ENCODE measurements at regions not wholly inside any gene's neighbourhood (a gene's known extent, or its start where the extent isn't known, plus 50 kb on each side); places are given as distances from the start of the nearest gene placed in this dataset.

DNA sequence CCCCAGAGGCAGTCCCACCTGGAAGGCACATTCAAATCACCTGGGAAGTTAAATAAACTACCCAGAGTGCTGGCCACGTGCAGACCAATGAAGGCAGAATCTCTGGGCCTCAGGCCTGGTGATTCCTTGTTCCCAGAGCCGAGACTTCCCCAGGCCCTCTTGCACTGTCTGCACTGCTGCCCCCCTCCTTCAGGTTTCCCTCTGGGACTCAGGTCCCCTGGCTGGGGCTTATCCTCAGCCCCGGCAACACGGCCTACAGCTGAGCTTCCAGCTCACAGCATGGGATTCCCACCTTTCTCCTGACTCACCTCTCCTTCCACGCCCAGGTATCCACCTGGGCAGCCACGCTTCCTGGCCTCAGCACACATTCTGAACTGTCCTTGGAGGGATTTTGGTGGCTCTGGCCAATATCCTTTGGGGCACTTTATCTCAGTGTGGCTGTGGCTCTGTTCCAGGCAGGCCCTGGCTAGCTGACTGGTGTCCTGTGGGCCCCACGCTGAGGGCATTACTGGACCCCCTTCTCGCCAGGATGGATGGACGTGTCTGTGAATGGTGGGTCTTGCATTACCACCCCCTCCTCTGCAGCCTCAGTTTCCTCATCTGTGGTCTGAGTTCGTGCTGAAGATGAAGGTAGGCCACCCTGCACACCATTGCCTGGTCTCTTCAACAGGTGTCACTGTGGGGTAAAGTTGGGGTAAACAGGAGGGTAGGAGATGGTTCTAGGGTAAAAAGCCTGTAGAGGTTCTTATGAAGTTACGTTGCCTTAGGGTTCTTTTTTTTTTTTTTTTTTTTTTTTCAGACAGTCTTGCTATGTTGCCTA, 165.7 kb downstream of the IRF8 start:
- H3K9me3 Mint-ChIP-seq, result no peaks in the 10 kb centered on the region
- H3K4me3 Mint-ChIP-seq, result no peak overlapping the region
- peak; percentile 7 for ATAC-seq
- no peak overlapping the region for H3K27ac Mint-ChIP-seq
- no peak for DNase-seq
- H3K27me3 Mint-ChIP-seq, result peaks cover 45% of the 10 kb centered on the region
- no peaks in the 10 kb centered on the region for H3K4me1 Mint-ChIP-seq

DNA sequence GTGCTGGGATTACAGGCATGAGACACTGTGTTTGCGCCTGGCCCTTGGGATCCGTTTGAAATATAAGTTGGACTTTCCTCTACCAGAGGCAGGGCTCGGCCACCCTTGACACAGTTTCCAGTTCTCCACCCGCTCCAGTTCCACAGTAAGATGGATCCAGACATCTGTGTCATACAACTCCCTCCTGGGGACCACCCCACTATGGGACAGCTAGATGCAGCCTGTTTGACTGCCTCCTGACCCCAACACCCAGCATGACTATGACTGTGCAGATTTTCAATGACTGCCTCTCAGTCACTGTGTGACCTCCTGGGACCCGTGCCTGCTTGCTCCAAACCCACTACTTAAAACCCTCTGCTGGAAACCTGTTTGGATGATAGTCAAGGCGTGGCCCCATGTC, 166.7 kb downstream of the IRF8 start:
- Mint-ChIP-seq H3K27me3 (peaks cover 51% of the 10 kb centered on the region), H3K4me1 (no peaks in the 10 kb centered on the region), H3K27ac (no peak overlapping the region), H3K9me3 (no peaks in the 10 kb centered on the region), H3K4me3 (no peak overlapping the region)
- no peak for DNase-seq
- no peak for ATAC-seq

DNA sequence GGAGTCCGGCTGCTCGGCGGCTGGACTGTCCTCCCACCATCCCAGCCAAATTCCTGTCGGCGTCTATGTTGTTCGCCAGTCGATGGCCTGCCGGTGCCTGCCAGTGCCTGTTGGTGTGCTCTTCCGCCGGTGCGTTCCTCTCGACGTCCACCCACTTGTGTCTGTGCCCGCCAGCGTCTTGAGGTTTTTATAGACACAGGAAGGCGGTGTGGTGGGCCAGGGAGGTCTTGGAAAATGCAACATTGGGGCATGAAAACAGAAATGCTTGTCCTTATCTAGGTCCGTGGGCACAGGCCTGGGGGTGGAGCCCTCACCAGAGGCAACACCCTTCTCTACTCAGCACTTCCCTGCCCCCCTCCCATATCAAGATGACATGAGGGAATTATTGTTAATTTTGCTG, 167.8 kb downstream of the IRF8 start:
- H3K4me1 Mint-ChIP-seq, result no peaks in the 10 kb centered on the region
- DNase-seq, result no peak
- H3K27me3 Mint-ChIP-seq, result peaks cover 53% of the 10 kb centered on the region

DNA sequence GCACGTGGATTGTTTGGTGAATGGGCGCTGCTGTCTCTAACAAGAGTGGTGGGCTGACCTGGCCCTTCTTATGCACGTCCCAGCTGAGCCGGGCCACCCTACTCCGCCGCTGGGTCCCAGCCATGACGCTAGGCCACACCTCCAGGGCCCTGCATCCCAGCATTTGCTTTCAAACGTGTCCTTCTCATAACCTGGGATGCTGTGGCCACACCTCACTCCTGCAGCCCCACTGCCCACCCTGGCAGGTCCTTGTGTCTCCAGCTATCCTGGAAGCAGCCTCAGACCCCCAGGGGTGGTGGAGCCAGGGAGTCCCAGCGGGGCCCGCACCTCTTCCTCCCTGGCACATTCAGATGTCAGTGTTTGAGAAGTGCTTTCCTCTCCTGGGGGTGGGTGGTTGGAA, 168.6 kb downstream of the IRF8 start:
- no peak for ATAC-seq
- Mint-ChIP-seq H3K9me3 (no peaks in the 10 kb centered on the region), H3K4me3 (no peak overlapping the region), H3K27me3 (peaks cover 54% of the 10 kb centered on the region), H3K4me1 (no peaks in the 10 kb centered on the region), H3K27ac (no peak overlapping the region)
- DNase-seq, result no peak

More for the DNA sequence above, 167.8 kb downstream of the IRF8 start:
- Mint-ChIP-seq H3K9me3 (no peaks in the 10 kb centered on the region), H3K27ac (no peak overlapping the region), H3K4me3 (no peak overlapping the region)
- no peak for ATAC-seq

DNA sequence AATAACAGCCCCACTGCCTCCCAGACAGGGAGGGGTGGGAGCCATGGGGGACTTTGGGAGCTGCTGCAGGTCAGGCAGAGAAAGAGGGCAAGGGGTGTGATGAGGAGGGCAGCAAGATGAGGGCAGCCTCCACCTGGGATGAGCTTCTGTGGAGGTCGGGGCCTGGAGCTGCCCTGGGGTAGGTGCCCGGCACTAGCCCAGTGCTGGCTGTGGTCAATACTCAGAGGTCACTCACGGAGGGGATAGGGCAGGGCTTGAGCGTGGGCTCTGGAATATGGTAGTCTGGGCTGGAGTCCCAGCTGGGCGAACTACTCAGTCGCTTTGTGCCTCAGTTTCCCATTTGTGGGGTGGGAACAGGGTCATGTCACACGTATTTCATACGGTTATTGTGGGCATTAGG, 169.0 kb downstream of the IRF8 start:
- ATAC-seq, result no peak
- H3K9me3 Mint-ChIP-seq, result no peaks in the 10 kb centered on the region
- no peak overlapping the region for H3K4me3 Mint-ChIP-seq
- no peak overlapping the region for H3K27ac Mint-ChIP-seq
- H3K27me3 Mint-ChIP-seq, result peaks cover 53% of the 10 kb centered on the region
- no peaks in the 10 kb centered on the region for H3K4me1 Mint-ChIP-seq
- no peak for DNase-seq

DNA sequence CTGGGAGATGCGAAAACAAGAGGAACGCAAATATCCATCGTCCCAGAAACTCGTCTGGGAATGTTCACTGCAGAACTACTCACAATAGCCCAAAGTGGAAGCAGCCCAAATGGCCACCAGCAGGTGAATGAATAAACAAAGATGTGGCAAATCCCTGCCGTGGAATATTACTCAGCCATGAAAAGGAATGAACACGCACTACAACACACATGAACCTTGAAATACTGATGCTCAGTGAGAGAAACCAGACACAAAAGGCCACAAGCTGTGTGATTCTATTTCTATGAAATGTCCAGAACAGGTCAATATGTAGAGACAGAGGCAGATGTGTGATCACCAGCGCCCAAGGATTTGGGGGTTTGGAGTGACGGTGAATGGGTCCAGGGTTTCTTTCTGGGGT, 169.8 kb downstream of the IRF8 start:
- peaks cover 52% of the 10 kb centered on the region for H3K27me3 Mint-ChIP-seq
- ATAC-seq (no peak), DNase-seq (no peak)
- H3K27ac Mint-ChIP-seq, result no peak overlapping the region
- no peaks in the 10 kb centered on the region for H3K9me3 Mint-ChIP-seq
- no peak overlapping the region for H3K4me3 Mint-ChIP-seq
- no peaks in the 10 kb centered on the region for H3K4me1 Mint-ChIP-seq

DNA sequence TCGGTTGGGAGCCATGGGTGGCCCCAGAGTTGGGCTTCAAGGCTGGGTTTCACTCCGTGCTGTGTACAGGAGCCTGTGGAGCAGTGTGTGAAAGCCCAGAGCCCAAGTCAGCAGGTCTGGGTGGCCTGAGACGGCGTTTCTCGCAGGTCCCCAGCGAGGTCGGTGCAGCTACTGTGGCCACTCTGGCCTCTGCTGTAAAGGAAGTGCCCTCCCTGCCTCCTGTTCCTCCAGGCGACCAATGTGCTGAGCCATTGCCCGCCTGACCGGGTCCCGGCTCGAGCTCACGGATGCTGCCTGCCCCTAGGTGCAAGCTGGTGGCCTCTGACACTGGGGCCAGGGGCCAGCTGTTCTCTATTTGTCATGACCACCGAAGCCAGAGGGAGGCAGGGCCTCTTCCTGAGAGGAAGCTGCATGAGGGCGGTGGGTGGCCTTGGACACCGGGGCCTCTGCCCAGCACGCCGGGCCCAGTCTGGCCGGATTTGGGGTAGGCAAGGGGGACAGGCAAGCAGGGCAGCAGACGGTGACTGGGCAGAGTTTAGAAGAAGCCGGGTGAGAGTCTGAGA, 170.9 kb downstream of the IRF8 start:
- ATAC-seq, result no peak
- no peak overlapping the region for H3K4me3 Mint-ChIP-seq
- no peak for DNase-seq
- peaks cover 52% of the 10 kb centered on the region for H3K27me3 Mint-ChIP-seq
- no peaks in the 10 kb centered on the region for H3K9me3 Mint-ChIP-seq
- H3K27ac Mint-ChIP-seq, result no peak overlapping the region
- no peaks in the 10 kb centered on the region for H3K4me1 Mint-ChIP-seq

DNA sequence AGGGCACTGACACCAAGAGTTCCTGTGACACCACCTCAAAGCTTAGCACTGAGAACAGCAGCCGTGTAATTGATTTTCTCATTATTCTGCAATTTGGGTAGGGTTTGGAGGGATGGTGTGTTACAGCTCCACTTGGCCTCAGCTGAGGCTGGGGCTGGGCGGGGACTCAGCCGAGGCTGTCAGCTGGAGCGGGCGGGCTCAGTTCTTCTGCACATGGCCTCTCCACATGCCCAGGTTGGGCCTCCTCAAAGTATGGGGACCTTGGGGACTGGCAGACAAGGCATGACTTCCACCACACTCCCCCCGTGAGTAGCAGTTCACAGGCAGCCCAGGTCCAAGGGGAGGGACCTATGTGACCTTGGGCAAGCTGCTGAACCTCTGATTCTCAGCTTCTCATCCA, 171.5 kb downstream of the IRF8 start:
- H3K9me3 Mint-ChIP-seq, result no peaks in the 10 kb centered on the region

DNA sequence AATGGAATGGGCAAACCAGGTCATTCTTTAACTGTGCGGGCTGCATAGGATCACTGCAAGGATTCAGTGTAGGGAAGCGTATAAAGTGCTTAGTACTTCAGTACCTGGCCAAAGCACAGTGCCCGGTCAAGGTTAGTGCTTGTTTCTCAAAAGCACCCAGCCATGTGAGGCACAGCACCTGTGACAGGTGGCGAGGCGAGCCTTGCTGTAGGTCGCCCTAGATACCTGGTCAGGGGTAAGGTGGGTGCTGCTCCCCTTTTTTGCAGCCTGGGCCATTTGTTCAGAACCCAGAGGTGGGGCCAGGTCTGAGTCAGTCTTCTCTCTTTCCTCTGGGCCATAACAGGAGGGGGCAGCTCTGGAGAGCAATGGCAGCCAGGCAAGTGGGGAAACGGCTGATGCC, 172.0 kb downstream of the IRF8 start:
- peaks cover 52% of the 10 kb centered on the region for H3K27me3 Mint-ChIP-seq
- no peaks in the 10 kb centered on the region for H3K4me1 Mint-ChIP-seq
- ATAC-seq (no peak), DNase-seq (no peak)
- no peak overlapping the region for H3K27ac Mint-ChIP-seq
- H3K4me3 Mint-ChIP-seq, result no peak overlapping the region
- no peaks in the 10 kb centered on the region for H3K9me3 Mint-ChIP-seq

More for the DNA sequence above, 171.5 kb downstream of the IRF8 start:
- H3K4me1 Mint-ChIP-seq, result no peaks in the 10 kb centered on the region
- DNase-seq (no peak), ATAC-seq (no peak)
- no peak overlapping the region for H3K27ac Mint-ChIP-seq
- no peak overlapping the region for H3K4me3 Mint-ChIP-seq
- peaks cover 52% of the 10 kb centered on the region for H3K27me3 Mint-ChIP-seq

DNA sequence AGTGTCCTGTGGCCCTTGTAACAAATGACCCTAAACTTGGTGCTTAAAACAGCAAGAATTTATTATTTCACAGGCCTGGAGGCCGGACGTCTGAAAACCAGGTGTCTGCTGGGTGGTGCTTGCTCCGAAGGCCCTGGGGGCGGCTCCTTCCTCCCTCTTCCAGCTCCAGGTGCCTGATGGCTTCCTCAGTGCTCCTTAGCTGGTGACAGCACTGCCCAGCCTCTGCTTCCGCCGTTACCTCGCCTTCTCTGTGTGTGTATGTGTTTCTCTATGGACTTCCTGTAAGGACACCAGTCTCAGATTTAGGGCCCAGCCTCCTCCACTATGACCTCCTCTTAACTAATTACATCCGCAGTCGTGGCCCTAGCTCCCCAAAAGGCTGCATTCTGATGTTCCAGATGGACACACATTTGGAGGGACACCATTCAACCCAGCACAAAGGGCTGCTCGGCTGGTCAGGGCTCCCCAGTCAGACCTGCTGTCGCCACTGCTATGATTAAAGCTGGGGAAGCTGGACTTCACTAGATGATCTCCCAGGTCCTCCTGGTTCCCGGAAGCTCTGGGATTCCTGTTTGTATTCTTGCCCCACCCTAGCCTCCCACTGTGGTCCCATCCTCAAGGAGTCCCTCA, 172.8 kb downstream of the IRF8 start:
- no peak overlapping the region for H3K27ac Mint-ChIP-seq
- no peak for ATAC-seq
- no peaks in the 10 kb centered on the region for H3K9me3 Mint-ChIP-seq
- H3K4me1 Mint-ChIP-seq, result no peaks in the 10 kb centered on the region
- H3K27me3 Mint-ChIP-seq, result peaks cover 52% of the 10 kb centered on the region
- H3K4me3 Mint-ChIP-seq, result no peak overlapping the region
- no peak for DNase-seq

DNA sequence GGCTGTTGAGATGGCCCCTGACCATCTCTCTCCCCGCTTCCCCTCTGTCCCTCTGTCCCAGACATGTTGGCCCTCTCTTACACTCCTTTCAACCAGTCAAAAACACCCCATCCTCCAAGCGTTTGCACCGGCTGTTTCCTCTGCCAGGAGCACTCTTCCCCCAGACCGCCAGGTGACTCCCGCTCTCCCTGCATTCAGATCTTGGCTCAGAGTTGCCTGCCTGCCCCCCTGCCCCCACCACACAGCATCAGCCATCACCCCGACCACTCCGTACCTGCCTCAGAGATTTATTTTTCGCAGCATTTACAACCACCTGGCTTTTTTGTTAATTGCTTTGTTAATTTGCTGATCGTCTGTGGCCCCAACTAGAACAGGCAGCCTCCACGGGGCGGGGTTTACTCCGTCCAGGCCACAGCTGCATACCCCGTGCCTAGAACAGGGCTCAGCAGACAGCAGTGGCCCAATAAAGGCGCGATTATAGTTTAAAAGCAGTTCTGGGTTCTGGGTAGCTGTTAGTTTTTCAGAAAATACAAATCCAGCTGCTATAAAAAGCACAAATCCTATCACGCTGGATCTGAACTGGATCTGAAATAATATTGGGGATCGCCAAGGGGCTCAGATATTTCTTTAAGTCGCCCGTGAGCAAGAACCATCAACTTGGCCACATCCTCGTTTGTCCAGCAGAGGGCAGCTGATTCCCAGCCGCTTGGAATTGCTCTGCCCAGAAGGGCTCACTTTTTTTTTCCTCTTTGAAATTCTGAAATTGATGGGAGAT, 173.6 kb downstream of the IRF8 start:
- DNase-seq (peak; percentile 28 to 33), ATAC-seq (peak; percentile 49)
- Mint-ChIP-seq H3K9me3 (no peaks in the 10 kb centered on the region), H3K4me1 (no peaks in the 10 kb centered on the region), H3K27ac (peak overlapping the region in 1 of 2 donors; percentile 77), H3K27me3 (peaks cover 50% of the 10 kb centered on the region), H3K4me3 (no peak overlapping the region)

DNA sequence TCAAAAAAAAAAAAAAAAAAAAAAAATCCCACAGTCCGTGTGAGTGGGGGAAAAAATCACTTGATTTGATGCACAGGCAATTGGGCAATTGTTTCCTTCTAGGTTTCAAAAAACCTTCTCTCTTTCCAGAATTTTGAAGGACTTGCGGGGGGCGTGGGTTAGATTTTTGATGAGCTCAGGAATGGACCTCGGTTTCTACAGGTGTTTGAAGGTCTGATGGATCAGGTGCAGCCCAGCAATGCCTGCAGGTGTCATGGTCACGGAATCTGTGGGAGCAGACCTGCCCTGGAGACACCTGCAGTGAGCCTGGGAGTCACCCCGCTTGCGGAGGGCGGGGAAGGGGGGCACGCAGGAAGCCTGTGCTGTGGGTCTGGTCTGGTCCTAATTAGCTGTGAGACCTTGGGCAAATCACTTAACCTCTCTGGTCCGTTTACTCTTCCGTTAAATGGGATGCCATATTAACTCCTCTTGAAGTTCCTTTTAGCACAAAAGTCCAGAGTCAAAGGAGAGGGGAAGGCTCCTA, 174.2 kb downstream of the IRF8 start:
- Mint-ChIP-seq H3K4me3 (no peak overlapping the region), H3K4me1 (no peaks in the 10 kb centered on the region), H3K9me3 (no peaks in the 10 kb centered on the region), H3K27ac (no peak overlapping the region), H3K27me3 (peaks cover 44% of the 10 kb centered on the region)
- no peak for DNase-seq
- no peak for ATAC-seq

DNA sequence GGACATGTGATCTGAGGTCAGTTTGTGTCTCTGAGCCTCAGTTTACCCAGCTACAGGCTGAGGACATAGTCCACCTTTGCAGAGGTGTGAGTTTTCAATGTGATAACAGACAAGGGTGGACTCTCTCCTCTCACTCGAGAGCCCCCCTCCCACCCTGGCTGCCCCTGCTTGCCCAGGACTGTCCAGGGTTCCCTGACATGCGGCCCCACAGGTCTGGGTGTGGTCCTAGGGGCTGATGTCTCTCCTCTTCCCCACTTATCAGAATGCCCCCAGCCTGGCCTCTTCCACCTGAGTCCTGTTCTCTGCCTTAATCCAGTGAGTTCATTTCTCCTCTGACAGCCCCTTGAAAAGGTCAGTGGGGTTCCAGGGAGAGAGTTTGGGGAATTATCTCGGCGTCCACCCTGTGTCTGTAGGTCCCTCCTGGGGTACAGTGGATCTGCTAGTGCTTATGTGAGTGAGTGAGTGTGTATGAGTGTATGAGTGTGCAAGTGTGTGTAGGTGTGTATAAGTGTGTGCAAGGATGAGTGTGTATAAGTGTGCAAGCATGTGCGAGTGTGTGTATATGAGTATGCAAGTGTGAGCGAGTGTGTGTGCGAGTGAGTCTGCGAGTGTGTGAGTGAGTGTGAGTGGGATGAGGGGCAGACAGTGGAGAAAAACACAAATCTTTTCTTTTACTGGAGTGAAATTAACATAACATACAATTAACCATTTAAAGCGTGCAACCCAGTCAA, 175.0 kb downstream of the IRF8 start:
- Mint-ChIP-seq H3K9me3 (no peaks in the 10 kb centered on the region), H3K27ac (no peak overlapping the region), H3K27me3 (peaks cover 37% of the 10 kb centered on the region), H3K4me1 (no peaks in the 10 kb centered on the region), H3K4me3 (no peak overlapping the region)
- DNase-seq (no peak), ATAC-seq (no peak)

DNA sequence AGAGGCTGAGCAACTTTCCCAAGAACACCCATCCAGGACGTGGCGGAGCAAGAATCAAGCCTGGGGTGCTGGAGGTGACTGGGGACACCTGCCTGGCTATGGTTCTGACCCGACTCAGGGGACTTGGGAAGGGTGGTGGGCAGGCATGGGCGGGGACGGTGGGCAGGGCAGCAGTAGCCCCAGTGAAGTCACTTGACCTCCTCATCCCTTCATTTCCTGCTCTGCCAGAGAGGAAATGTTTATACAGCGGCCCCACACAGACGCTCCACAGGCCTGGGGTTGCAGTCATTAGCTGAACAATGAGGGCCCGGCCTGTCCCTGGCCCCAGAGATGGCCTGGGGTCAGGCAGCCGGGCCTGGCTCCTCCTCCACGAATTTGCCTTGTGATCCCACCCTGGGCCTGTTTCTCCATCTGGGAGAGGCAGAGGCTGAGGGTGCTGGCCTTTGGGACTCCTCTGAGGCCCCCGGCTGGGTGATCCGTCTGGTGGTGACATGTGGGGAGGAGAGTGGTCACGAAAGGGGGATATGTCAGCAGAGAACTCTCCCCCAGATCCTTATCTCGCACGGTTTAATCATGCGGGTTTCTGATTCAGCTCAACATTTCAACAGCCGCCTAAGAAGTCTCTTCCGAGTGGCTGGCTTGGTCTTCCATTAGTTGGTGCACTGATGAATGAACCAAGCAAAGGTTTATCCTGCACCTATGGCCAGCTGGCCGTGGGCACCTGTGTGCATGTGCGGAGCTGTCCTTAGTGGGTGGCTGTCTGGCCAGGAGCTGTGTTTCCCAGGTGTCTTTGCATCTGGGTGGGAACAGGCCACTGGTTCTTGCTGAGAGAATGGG, 175.9 kb downstream of the IRF8 start:
- no peaks in the 10 kb centered on the region for H3K9me3 Mint-ChIP-seq
- H3K27ac Mint-ChIP-seq, result no peak overlapping the region
- DNase-seq, result no peak
- no peak for ATAC-seq
- no peak overlapping the region for H3K4me3 Mint-ChIP-seq
- peaks cover 35% of the 10 kb centered on the region for H3K27me3 Mint-ChIP-seq
- H3K4me1 Mint-ChIP-seq, result no peaks in the 10 kb centered on the region
